Right lobe of liver (tissue), 4 donors: ENCODE measurements at regions not wholly inside any gene's neighbourhood (a gene's known extent, or its start where the extent isn't known, plus 50 kb on each side); places are given as distances from the start of the nearest gene placed in this dataset.
"Not testable (repeated sequence)": the region's sequence is repeated elsewhere in the genome, so short reads cannot be mapped to it uniquely, and the experiment has no call there.

Experiments
- CTCF ChIP-seq, 4 donors: fragments of 200-600 bp in 3 of 4; fragments of 450-650 bp in 1 of 4; IDR thresholded peaks; one replicate each; pipeline versions ENCODE4 v1.5.1 to v1.8.0; 2016 to 2022; ENCODE audit warnings: antibody characterized with exemption in 4 of 4, mild to moderate bottlenecking in 2 of 4
- POLR2A ChIP-seq: fragments of 450-650 bp; IDR thresholded peaks from one replicate; pipeline ENCODE4 v1.6.1; 2017; ENCODE audit warnings: antibody characterized with exemption, mild to moderate bottlenecking
- donor health status: DM: no; HTN: no; CAD: no.
- donor health status: DM: no; HTN: no; CAD: no.
- donor health status: DM: no; HTN: yes; CAD: no.

- TF ChIP-seq CTCF (IDR thresholded peaks at IDR 0.05); POLR2A: not testable (repeated sequence)
Observed at GRCh38 chr2:94785105-94785504, 86.1 kb upstream of the TEKT4 start.
